Heart right ventricle (tissue), 16 donors: ENCODE measurements at regions not wholly inside any gene's neighbourhood (a gene's known extent, or its start where the extent isn't known, plus 50 kb on each side); places are given as distances from the start of the nearest gene placed in this dataset.

Source experiments
- ATAC-seq, 8 donors: fragments of 200-7000 bp; cut with Tn5 transposase; one replicate each; pipeline ENCODE4 v1.9.1; 2020; ENCODE audit warnings: mild to moderate bottlenecking in 8 of 8, moderate library complexity in 8 of 8, moderate number of reproducible peaks in 1 of 8
- DNase-seq, 2 donors: peaks; one replicate each; pipeline ENCODE4 v3.0.0-alpha.2; 2020
- H3K27ac ChIP-seq, 10 donors: fragments of 200-600 bp; sonication (generic) in 2 of 10; one replicate each; pipeline versions ENCODE4 v1.5.0 to v1.8.0; 2020 to 2022; ENCODE audit warnings: mild to moderate bottlenecking in 3 of 10
- H3K27me3 ChIP-seq, 7 donors: fragments of 200-600 bp; one replicate each; pipeline ENCODE4 v1.8.0; 2021 to 2022; ENCODE audit warnings: mild to moderate bottlenecking in 2 of 7
- H3K36me3 ChIP-seq, 9 donors: fragments of 200-600 bp; sonication (generic) in 1 of 9; one replicate each; pipeline versions ENCODE4 v1.5.0 to v1.8.0; 2020 to 2022; ENCODE audit warnings: mild to moderate bottlenecking in 2 of 9
- H3K4me1 ChIP-seq, 9 donors: fragments of 200-600 bp; sonication (generic) in 1 of 9; one replicate each; pipeline versions ENCODE4 v1.5.0 to v1.8.0; 2020 to 2022; ENCODE audit warnings: mild to moderate bottlenecking in 4 of 9
- H3K4me3 ChIP-seq, 10 donors: fragments of 200-600 bp; sonication (generic) in 2 of 10; one replicate each; pipeline versions ENCODE4 v1.5.0 to v1.8.0; 2020 to 2022; ENCODE audit warnings: mild to moderate bottlenecking in 7 of 10, moderate library complexity in 2 of 10
- H3K9me3 ChIP-seq, 11 donors: fragments of 200-600 bp in 10 of 11; sonication (generic) in 2 of 11; one replicate each; pipeline versions ENCODE4 v1.5.0 to v1.8.0; 2013 to 2022; ENCODE audit warnings: mild to moderate bottlenecking in 2 of 11, control low read depth in 1 of 11, moderate library complexity in 1 of 11
- CTCF ChIP-seq, 9 donors: fragments of 200-600 bp; sonication (generic) in 2 of 9; IDR thresholded peaks; one replicate each; pipeline versions ENCODE4 v1.5.0 to v1.8.0; 2021 to 2022; ENCODE audit warnings: antibody characterized with exemption in 9 of 9, mild to moderate bottlenecking in 5 of 9, moderate library complexity in 1 of 9
- WGBS, 2 donors: extraction: QIAGEN DNeasy Blood & Tissue Kit; methylation state at CpG; one replicate each; pipeline ENCODE4 v1.1.7; 2013; ENCODE audit warnings: inconsistent platforms in 1 of 2; 5-methylcytosine and 5-hydroxymethylcytosine counted together
- intact Hi-C, 10 donors: fragments of 100-400 bp; cut with DNase I; formaldehyde crosslinking; loops; one replicate each; pipeline versions ENCODE4 v1.11.1 to v1.14.2; 2022
- donor health status: Arrhythmogenic right ventricular cardiomyopathy.
- donor health status: ischemic (EF 13 %, LVEDD 7.1; RV severe dilation, severe dysfunction).
- donor health status: healthy with polysubstance abuse.
- donor health status: DM: no; HTN: yes; CAD: no.
- donor health status: DM: no; HTN: no; CAD: no.
- donor health status: ischemic (EF 25% LVEDD 6.9; RV normal size, moderate dysfunction).
- donor health status: ischemic (EF 25% LVEDD 5.7; RV mildly dilated, moderate dysfunction).
- donor health status: healthy.
- donor health status: DM: yes; HTN: yes; CAD: no.
- donor health status: Ischemic cardiomyopathy.
- donor health status: ischemic (EF 35%, LVEDD 5.7; RV mildly dilated, moderate dysfunction).
- donor health status: nonischemic (EF 11% LVEDD 7.7; RV severe dilation, severe dysfunction).
- donor health status: DM: yes; HTN: yes; CAD: no.
- donor health status: PGD.
- donor health status: ischemic (EF 29% LVEDD 5.4; RV normal size, mild dysfunction).
- donor health status: nonischemic (EF 23%, LVEDD 6.1; RV moderate dilation, normal function).

GRCh38 chrX:134161162-134161561, 75.8 kb upstream of the CCDC160 start:
- ATAC-seq = no peak
- 73 to 90% methylated on average over 2 of the region's 2 CpGs for WGBS, 2 donors
- Histone ChIP-seq H3K27me3 (peaks cover 0 to 59% (median 0%) of the 10 kb centered on the region in 7 donors), H3K27ac (no peak overlapping the region), H3K4me3 (no peak overlapping the region), H3K4me1 (no peaks in the 10 kb centered on the region), H3K36me3 (no peaks in the 10 kb centered on the region), H3K9me3 (no peaks in the 10 kb centered on the region)
- no peak for TF ChIP-seq CTCF (IDR thresholded peaks at IDR 0.05)
- no peak for DNase-seq
- intact Hi-C loops = no loop called here

- H3K36me3 ChIP-seq = no peaks in the 10 kb centered on the region
- H3K27me3 ChIP-seq = peaks cover 0 to 59% (median 0%) of the 10 kb centered on the region in 7 donors
- no peak for TF ChIP-seq CTCF (IDR thresholded peaks at IDR 0.05)
- H3K9me3 ChIP-seq = no peaks in the 10 kb centered on the region
- DNase-seq = no peak
- no peaks in the 10 kb centered on the region for H3K4me1 ChIP-seq
- H3K27ac ChIP-seq = no peak overlapping the region
- H3K4me3 ChIP-seq = no peak overlapping the region
- ATAC-seq = no peak
- intact Hi-C loops = no loop called here
Observed at GRCh38 chrX:134162032-134162431, 75.0 kb upstream of the CCDC160 start.

GRCh38 chrX:134163836-134164235, 73.1 kb upstream of the CCDC160 start:
- intact Hi-C loops = no loop called here
- H3K9me3 ChIP-seq = no peaks in the 10 kb centered on the region
- H3K4me3 ChIP-seq = no peak overlapping the region
- H3K4me1 ChIP-seq = no peaks in the 10 kb centered on the region
- no peak for DNase-seq
- H3K27ac ChIP-seq = no peak overlapping the region
- H3K36me3 ChIP-seq = no peaks in the 10 kb centered on the region
- 83 to 91% methylated on average over 1 of the region's 1 CpG for WGBS, 2 donors
- TF ChIP-seq CTCF (IDR thresholded peaks at IDR 0.05) = no peak
- ATAC-seq = no peak
- peaks cover 0 to 58% (median 0%) of the 10 kb centered on the region in 7 donors for H3K27me3 ChIP-seq

- Histone ChIP-seq H3K4me3 (no peak overlapping the region), H3K9me3 (no peaks in the 10 kb centered on the region), H3K4me1 (peaks cover 0 to 6% (median 0%) of the 10 kb centered on the region in 9 donors), H3K36me3 (no peaks in the 10 kb centered on the region), H3K27ac (no peak overlapping the region), H3K27me3 (peaks cover 0 to 59% (median 0%) of the 10 kb centered on the region in 7 donors)
- intact Hi-C loops = no loop called here
- DNase-seq (no peak), ATAC-seq (no peak)
- WGBS, 2 donors = 74 to 90% methylated on average over 6 of the region's 6 CpGs
- TF ChIP-seq CTCF (IDR thresholded peaks at IDR 0.05) = no peak
Observed at GRCh38 chrX:134167591-134168203, 69.3 kb upstream of the CCDC160 start.
